Stomach (tissue), 4 donors: ENCODE measurements at regions not wholly inside any gene's neighbourhood (a gene's known extent, or its start where the extent isn't known, plus 50 kb on each side); places are given as distances from the start of the nearest gene placed in this dataset.

Experiments used
- POLR2A ChIP-seq, 4 donors: fragments of 450-650 bp; IDR thresholded peaks; one replicate each; pipeline ENCODE4 v1.6.1; 2016; ENCODE audit warnings: antibody characterized with exemption in 4 of 4, control low read depth in 2 of 4, mild to moderate bottlenecking in 1 of 4, moderate library complexity in 1 of 4
- POLR2AphosphoS5 ChIP-seq, 3 donors: sonication (generic); formaldehyde crosslinking; IDR thresholded peaks; one replicate each; pipeline ENCODE4 v1.6.1; 2016; ENCODE audit warnings: antibody characterized with exemption in 3 of 3

DNA sequence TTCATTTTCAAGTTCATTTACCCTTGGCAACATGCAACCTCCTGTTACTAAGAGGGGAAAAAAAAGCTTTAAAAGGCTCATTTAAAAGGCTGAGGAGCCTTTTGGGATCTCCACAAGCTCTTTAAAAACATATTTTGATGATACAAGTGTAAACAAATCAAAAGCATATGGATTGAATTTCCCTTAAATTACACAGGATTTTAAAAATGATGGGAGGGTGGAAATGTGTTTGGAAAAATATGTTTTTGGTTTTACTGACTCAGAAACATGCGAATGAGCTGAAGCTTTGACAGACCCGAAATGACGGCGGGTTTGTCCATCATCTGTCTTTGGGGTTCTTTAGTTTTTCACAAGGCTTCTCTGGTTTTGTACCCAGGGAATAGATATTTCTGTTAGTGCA, 180.6 kb upstream of the CCDC68 start:
- TF ChIP-seq POLR2A (IDR thresholded peaks at IDR 0.05) (no peak), POLR2AphosphoS5 (IDR thresholded peaks at IDR 0.05) (no peak)
